ENCODE measurements at regions not wholly inside any gene's neighbourhood (a gene's known extent, or its start where the extent isn't known, plus 50 kb on each side); places are given as distances from the start of the nearest gene placed in this dataset.

DNA sequence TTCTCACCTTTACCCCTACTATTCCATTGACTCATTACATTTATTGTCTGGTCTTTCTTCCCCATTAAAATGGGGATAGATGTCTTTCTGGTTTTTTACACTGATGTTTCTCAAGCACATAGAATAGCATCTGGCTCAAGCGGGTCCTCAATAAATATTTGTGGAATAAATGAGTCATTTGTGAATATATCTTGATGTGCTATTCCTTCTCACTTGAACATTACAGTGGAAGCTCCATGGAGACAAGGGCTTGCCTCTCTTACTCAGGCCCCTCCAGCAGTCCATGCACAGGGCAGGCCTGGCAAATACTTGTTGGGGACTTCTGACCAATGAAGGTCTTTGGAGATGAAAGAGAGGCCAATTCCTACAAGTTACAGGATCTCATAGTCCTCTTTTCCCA is 151.7 kb upstream of the TAS2R1 start:
- TF ChIP-seq EZH2 (IDR thresholded peaks at IDR 0.05; ENCODE audit: borderline replicate concordance, insufficient read depth, low read depth, low read length, poor library complexity, severe bottlenecking), result no peak
- TF ChIP-seq, protein P1, sequence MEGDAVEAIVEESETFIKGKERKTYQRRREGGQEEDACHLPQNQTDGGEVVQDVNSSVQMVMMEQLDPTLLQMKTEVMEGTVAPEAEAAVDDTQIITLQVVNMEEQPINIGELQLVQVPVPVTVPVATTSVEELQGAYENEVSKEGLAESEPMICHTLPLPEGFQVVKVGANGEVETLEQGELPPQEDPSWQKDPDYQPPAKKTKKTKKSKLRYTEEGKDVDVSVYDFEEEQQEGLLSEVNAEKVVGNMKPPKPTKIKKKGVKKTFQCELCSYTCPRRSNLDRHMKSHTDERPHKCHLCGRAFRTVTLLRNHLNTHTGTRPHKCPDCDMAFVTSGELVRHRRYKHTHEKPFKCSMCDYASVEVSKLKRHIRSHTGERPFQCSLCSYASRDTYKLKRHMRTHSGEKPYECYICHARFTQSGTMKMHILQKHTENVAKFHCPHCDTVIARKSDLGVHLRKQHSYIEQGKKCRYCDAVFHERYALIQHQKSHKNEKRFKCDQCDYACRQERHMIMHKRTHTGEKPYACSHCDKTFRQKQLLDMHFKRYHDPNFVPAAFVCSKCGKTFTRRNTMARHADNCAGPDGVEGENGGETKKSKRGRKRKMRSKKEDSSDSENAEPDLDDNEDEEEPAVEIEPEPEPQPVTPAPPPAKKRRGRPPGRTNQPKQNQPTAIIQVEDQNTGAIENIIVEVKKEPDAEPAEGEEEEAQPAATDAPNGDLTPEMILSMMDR (IDR thresholded peaks at IDR 0.05), result no peak

All from B cell (primary cell).